G401.6 (cell line): ENCODE measurements at regions not wholly inside any gene's neighbourhood (a gene's known extent, or its start where the extent isn't known, plus 50 kb on each side); places are given as distances from the start of the nearest gene placed in this dataset.

Source experiments
- FAIRE-seq: peaks from 2 replicates; lab custom pipeline; 2012; peaks lifted over from hg19 to GRCh38; lab: Jason Lieb, UNC

DNA sequence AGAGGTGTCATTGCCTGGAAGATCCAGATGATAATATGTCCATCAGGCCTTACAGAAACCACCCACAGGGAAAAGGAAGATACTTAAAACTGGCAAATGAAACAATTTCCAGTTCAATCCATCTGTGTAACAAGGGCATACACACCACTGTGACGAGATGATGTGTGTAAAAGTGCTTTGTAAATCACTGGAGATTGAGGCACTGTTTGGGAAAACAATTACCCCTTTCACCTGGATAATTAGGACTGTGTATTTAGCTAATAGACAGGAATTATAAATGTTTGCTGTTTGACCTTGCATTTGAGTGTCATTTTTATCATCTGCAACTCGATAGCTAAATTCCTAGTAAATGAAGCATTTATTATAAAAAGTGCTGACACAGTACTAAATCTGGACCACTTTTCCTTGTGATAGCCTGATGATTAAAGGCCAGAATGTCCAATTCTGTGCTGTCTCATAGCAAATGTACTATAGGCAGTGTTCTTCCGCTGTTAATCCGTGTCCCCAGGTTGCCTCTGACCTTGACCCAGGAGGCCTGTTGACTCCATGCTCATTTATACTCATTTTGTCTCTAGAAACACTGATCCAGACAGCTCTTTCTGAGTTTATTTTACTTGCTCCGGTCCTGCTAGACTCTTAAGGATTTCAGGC lies 105.8 kb downstream of the LACC1 start:
- no peak for FAIRE-seq

DNA sequence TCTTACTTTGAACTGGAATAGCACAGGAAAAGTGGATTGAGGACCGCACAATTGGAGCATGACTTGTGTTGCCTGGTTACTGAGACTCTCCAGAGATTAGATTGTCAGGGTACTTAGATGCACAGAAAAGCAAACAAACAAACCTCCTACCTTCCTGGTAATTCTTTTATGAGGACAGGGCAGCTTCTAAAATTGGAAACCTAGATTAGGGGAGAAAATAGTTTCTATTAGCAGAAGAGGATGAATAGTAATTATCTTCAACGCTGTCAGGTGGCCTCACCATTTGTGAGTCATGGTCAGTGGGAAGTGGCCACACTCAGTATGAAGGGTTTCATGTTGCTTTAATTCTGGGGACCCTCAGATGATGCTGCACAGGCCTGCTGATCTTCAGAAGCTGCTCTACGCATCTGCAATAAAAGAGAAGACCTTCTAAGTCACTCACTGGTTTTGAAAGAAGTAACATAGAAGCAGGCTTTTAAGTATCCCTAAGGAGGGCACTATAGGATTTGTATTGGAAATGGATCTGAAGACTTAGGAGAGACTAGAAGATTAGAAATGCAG lies 106.8 kb downstream of the LACC1 start:
- FAIRE-seq: no peak

DNA sequence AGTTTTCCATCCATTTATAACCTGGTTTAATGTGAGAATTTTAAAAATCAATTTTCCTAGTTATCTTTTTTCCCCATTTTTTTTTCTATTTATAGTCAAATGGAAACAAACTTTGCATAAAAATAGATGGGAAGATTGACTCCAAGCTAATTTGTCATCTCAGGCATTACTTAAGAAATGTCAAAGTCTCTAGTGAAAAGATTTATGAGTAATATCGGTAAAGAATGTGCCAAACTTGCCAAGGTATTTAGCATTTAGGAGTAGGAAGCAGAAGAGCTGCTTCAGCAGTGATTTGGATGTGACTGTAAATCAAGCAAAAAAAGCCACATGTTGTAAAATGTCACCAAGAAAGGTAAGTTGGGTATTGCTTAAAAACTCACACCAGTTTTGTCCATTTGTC lies 108.6 kb downstream of the LACC1 start:
- no peak for FAIRE-seq

DNA sequence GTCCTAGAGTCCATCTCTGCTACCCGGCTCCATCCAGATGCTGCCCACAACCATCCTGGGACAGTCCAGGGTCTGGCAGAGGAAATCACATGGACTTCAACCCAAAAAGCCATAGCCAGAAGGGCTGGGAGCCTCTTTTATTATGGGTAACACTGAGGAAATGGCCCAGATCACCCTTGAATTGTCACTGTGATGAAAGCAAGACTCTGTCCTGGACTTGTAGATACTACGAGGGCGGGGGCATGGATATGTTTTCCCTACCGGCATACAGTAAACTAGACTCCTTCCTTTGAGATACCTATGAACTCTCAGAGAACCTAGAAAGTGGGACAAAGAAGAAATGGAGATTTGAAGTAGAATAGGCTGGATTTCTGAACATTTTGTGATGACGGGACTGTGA lies 110.3 kb downstream of the LACC1 start:
- FAIRE-seq: no peak

DNA sequence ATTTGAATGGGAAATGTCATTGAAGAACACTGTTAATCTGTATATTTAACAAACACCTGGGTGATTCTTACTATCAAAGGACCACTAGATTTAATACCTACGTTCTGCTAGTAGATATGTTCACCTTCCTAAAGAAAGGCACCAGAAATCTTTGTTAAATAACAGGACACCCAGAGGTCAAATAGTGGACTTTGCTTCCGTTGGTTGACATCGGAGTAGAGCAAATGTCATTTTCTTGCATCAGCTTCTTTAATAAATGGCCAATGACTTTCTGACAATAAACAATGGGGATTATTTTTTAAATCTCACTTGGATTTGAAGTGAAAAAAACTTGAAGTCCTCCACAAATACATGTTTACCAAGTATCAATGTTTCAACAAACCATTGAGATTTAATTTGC lies 111.1 kb downstream of the LACC1 start:
- FAIRE-seq: no peak

DNA sequence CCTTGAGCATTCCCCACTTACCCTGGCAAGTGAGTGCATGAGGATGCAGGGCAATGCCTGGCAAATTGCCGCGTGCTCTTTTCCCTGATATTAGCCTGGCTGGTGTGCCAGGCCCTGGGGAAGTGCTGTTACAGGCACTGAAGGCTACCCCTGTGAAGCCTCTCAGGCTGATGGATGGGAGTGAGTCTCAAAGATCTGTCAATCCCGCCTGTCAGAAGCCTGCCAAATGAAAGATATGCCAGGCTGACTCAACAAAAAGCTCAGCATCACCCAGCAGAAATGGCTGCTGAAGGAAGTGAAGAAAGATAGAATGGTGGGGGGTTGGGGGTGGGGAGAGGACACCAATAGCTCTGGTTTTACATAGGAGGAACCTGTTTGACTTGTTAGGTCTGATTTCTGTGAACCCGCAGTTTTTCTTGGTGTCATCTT lies 112.1 kb downstream of the LACC1 start:
- no peak for FAIRE-seq

DNA sequence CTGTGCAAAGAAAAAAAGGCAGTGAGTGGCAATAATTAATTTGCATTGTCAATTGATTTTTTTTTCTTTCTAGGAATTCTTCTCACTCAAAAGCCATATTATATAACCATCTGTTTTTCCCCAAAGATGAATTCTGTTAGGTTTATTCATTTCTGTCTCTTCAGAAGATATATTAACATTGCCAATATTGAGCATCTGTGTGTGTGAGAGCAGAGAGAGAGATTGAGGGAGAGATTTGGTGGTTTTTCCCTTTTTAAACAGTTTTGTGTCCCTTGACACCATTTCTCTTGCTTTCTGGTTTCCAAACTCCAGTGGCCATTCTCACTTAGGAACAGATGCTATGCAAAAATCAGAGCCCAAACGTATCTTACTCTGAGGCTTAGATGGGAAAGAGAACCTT lies 112.5 kb downstream of the LACC1 start:
- FAIRE-seq: no peak

DNA sequence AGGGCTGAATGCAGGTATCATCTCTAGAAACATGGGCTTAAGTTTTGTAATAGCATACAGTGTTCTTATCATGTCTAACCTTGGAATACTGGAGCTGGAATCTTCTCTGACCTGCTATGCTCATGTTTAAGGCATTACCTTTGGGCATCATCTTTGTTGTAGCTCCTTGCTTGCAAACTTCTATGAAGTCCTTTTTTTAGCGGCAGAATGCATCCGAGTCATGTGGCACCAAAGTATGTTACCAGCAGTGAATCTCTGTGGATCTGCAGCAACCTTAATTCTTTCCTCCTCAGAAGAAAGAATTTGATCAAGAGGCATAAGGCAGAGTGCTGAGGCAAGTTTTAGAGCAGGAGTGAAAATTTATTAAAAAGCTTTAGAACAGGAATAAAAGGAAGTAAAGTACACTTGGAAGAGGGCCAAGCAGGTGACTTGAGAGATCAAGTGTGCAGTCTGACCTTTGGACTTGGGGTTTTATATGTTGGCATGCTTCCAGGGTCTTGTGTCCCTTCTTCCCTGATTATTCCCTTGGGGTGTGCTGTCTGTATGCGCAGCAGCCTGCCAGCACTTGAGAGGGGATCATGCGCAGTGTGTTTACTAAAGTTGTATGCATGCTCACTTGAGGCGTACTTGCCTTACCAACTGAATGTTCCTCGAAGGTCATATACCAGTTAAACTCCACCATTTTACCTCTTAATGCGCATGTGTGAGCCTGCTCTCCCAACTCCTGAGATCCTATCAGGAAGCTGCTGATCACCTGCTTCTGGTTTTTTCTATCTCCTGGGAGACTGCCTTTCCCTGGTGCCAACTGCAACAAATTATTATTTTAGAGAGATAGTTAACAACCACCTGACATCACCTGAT lies 115.5 kb downstream of the LACC1 start:
- FAIRE-seq: no peak

DNA sequence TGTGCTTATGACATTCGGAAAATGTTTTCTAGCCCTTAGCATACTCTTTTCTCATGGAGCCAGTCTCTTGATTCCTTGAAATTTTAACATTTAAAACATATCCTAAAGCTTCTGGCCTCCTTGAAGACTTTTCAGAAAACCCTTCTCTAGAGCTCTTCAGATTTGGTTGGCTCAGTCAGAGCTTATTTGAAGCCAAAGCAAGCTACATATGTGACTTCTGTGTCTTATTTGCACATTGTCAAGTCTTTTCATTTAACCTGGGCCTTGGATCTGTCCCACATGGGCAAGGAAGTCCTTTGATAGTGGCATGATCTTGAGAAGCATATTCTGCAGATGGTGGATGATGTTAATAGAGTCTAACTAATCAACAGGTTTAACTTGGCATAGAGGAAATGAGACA lies 116.5 kb downstream of the LACC1 start:
- FAIRE-seq: no peak

DNA sequence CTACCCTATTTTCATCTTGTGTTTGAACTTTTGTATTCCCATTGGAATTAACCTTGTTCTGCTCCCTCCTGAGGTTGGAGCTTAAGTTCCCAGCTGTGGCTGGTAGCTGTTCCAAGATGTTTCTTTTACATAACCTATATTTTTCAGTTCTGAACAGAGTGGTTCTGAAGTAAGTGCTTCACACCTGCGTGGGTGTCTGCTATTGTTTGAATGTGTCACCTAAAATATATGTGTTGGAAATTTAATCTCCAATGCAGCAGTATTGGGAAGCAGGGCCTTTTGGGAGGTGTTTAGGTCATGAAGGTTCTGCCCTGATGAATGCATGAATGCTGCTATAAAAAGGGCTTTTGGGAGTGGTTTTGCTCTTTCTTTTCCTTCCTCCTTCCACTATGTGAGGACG lies 123.8 kb downstream of the LACC1 start:
- FAIRE-seq: no peak

DNA sequence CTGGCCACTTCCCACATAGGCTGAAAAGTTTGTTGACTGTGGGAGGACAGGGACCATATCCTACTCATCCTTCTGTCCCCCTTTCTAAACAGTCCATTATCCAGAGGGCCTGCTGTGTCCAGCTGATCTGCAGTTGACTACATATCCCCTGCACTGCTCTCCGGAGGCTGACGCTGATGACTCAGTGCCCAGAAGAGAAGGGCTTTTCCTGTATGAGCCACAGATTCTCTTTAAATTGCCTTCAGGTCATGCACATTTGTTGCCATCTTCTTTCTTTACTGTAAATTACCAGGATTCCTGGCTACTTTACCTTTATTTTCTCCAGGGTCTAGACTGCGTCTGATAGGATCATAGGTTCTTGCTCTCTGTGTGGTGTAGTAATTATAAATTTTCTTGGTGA lies 125.2 kb downstream of the LACC1 start:
- FAIRE-seq: no peak

DNA sequence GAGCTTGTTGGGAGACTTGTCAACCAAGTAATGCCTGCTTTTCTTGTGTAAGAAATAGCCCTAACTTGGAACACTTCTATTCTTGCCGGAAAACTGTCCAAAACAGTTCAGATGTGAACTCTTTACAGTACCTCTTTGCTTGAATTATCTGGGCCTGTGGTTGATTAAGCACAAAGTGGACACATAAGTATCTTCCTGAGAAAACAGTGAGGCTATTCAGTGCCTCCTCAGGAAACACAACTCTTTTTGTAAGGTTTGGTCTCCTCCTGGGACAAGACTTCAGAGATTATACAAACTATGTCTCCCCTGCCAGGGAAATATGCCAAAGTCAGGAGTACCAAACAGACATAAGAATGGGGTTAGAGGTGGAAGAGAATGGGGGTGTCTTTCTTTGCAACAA lies 127.7 kb downstream of the LACC1 start:
- no peak for FAIRE-seq

DNA sequence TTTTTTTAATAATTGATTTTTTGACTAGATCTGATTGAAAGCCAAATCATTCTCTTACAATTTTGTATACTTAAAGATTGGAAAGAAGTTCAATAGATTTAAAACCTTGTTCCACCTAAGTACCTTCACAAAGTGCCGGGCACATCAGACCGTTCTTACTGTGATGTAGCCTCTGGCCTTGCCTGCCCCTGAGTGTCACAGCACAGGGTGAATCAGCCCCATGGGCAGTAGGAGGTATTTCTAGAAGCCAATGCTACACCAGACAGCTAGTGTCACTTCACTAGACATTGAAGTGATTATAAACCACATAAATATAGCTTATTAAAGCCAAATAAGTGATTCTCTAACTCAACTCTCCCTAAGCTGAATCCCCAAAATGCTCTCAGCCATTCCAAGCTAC lies 131.3 kb downstream of the LACC1 start:
- FAIRE-seq: no peak

DNA sequence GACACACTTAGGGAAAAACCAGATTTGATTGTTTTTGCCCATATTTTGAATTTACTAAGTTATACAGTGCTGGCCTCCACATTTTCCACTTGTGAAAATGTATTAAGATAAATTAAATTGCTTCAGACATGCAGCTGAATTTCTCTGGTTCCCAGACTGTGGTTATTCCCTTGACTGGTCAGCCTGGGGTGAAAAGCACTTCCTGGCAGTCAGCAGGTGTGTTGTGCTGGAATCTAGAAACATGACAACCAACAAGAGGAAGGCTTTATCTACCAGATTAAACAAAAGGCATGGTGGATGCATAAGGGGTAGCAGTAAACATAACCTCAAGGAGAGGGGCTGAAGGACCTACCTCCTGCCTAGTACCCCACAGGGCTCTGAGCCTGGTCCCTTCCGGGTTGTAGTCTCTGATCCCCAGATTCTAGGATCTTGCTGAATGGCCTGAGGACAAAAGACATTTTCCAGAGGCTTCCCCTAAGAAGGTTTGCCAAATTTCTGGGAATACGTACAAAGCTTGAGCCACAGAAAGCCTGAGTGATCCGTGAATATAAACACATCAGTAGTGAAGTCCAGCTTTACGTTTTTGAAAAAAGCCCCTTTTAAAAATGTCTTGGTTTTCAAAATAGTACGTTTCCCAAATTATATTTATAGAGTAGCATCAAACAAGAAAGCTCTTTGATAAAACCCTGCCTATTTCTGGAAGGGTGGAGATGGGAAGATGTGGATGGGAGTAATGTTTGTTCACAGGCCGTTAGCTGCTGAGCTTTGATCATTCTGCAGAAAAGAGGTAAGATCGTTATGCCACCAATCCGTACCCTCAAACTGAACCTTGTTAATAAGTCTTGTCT lies 133.4 kb downstream of the LACC1 start:
- no peak for FAIRE-seq

DNA sequence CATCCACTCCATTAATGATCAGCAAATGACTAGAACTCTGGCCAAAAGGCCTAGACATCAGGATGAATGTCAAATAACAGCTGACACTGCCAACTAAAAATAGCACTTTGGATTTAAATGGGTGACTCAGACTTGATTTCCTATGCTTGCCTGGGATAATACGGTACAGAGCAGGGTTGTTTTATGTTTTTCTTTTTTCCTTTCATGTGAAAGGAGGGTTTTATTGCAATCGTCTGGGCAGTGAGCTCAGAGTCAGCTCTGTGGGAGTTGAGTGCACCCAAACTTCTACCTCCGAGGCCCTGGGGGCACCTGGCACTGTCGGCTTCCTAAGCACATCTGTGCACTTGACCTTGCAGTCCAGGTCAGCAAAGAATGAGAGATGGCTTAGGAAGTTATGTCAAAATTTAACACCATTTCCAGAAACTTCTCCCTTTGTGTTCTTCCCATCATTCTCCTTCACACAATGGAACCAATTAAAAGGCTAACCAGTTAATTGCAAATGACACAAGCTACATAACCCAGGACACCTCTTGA lies 134.1 kb downstream of the LACC1 start:
- FAIRE-seq: no peak

DNA sequence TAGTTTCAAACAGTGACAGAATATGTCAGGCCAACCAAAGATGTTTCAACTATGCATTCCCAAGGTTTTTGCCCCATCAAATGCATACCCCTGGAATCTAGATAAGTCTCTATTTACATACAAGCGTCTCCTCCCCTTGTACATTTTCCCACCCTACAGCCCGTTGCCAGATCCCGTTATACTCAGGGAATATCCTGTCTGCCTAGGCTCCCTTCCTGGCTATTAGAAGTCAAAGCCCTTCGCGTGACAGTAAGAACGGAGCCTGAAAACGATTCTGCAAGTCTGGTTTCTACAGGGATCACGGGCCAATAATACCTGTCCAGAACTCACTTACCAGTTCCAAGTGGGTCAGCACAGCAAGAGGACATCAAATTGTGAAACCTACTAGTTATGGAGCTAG lies 134.8 kb downstream of the LACC1 start:
- no peak for FAIRE-seq

DNA sequence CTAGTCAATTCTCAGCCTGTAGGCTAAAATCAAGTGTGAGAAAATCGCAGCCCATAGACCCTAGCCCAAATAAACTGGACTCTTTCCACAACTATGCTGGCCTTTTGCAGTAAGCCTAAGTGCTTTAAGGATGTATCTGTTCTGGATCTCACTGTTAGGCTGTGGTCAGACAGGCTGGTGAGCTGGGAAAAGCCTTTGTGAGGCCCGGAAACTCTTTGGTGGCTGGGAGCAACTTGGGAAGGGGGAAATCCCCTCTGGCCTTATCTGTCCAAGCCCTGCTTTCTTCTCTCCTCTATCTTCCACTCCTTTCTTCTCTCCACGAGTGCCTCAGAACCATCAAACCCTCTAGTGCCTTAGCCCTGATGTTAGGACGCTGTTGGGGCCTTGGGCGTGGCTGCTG lies 135.4 kb downstream of the LACC1 start:
- no peak for FAIRE-seq

DNA sequence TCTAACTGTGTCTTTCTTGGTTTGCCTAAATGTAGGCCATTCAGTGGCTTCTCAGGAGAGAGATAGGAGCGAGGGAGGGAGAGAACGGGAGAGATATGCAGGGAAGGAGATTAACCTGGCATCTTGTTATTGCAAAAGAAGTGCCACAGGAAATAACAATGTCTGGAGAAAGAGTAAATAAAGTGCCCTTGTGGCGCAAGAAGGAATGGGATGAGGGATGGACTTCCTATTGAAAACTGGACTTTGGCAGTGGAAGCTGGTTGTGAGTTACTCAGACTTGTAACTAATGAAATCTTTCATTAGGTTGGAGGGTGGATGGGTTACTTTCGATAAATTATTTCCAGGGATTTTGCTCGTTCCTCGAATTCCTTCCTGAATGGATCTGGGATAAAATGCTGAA lies 136.1 kb downstream of the LACC1 start:
- FAIRE-seq: no peak

DNA sequence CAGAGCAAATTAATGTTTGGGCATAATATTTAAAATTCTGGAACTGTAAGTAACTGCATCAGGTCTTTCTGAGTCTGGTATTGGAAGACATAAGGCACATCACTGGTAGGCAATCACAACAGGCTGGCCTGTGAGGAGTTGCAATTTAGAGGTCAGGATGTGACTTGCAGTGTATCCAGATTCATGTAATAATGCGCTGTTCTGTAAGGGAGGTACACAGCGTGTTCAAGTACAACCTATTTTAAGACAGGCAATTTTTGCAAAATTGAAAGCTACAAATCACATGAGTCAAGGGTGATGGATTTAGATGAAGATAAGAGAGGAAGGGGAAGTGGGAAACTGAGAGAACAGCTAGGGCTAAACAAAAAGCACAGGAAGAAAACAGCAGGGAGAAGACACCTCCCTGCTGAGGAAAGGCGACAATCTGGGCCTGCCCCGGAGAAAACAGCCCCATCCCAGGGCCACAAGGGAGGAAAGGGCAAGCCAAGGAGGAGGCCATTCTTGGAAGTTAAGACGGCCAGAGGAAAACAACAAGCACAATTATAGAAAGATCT lies 138.1 kb downstream of the LACC1 start:
- FAIRE-seq: no peak

DNA sequence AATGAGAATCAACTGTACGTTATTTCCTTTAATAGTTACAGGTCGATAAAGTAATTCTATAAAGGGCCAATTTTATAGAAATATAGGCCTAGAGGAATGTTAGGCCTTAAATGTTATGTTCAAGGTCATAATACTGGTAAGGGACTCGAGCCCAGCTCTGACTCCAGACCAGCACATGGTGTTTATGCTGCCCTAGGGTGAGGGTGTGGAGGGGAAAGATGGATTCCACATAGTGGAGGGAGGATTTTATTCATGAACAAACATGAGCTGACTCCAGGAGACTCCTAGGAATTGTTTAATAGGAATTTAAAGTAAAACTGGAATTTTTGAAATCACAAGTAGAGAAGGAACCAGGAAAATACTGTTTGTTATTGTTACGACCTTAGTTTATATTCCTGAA lies 139.9 kb downstream of the LACC1 start:
- FAIRE-seq: no peak

DNA sequence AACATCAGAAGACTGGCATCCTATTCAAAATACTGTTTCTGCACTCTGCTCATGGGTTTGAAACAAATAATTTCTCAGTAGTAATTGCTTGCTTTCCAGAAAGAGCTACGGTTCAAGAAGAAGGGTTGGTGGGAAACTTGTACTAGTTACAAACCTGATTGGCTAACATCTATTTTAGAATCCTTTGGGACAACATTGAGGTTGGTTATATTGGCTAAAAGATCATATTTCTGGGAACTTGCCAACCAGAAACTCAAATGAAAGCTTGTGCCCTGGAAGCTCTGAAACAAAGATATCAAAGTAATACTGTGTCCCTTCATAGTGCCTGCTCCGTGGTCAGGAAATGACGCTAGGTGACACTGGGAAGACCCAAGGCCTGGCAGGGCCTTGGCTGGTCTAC lies 141.7 kb downstream of the LACC1 start:
- no peak for FAIRE-seq

DNA sequence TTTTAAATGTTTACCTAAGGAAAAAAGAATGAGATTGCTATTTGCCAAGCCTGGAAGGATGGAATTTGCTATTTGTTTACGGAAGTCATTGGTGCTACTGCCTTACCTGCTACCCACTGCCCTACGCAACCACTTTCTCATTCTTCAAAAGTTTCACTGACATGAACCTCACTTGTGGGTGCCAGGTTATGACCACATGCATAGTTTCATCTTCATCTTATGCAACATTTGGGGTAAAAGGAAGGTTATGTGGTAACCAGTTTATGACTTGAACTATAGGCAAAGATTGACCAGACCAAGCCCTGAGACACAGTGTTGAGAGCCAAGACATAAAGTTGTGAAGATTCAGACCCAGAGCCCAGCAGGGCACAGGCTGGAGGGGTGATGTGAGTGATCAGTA lies 142.5 kb downstream of the LACC1 start:
- no peak for FAIRE-seq
